ENCODE measurements at regions not wholly inside any gene's neighbourhood (a gene's known extent, or its start where the extent isn't known, plus 50 kb on each side); places are given as distances from the start of the nearest gene placed in this dataset.

DNA sequence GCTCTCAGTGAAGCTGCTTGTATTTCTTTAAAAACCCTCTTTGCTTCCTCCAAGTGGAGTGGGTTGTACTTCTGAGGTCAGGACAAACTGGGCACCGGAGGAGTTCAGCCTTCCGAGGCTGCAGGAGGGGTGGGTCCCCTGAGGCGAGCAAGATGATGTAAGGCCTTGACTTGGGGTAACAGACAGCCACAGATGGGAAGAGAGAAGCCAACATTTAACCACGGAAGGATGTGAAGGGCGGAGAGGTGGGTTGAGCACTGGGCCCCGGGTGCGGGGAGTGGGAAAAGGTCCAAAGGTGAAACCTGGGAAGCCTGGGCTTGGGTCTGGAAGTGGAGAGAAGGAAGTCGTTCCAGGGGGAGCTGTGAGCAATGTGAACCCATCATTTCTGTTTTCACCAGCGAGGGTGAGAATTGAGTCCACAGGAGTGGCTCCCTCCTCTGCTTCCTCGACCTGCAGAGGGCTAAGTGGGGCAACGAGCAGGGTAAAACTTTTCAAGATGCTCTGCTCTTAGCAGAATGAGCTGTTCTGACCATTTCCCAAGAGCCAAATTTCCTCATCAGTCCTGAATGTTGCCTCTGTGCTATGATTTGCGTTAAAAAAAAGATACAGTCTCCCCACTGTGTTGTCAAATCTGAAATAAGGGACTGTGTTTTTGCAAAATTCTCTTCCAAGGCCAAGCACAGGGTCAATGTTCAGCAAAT lies 137.7 kb upstream of the CRHR1 start:
- TF ChIP-seq CTCF (IDR thresholded peaks at IDR 0.05; ENCODE audit: poor library complexity) (no peak), EZH2 (IDR thresholded peaks at IDR 0.05; ENCODE audit: borderline replicate concordance) (no peak)
